Activated CD8-positive, alpha-beta memory T cell treated with anti-CD3 and anti-CD28 coated beads for 36 hours (primary cell): ENCODE measurements at regions not wholly inside any gene's neighbourhood (a gene's known extent, or its start where the extent isn't known, plus 50 kb on each side); places are given as distances from the start of the nearest gene placed in this dataset.

ENCODE experiments used
- CTCF ChIA-PET: fragments of 350-600 bp; sonication (Branson Sonifier 250); formaldehyde crosslinking; loops from one replicate; lab custom pipeline; 2021; ENCODE audit warnings: antibody characterized with exemption; lab: Charles Lee
- POLR2A ChIA-PET: fragments of 350-600 bp; sonication (Branson Sonifier 250); formaldehyde crosslinking; loops from one replicate; lab custom pipeline; 2021; ENCODE audit warnings: antibody characterized with exemption; lab: Charles Lee

DNA sequence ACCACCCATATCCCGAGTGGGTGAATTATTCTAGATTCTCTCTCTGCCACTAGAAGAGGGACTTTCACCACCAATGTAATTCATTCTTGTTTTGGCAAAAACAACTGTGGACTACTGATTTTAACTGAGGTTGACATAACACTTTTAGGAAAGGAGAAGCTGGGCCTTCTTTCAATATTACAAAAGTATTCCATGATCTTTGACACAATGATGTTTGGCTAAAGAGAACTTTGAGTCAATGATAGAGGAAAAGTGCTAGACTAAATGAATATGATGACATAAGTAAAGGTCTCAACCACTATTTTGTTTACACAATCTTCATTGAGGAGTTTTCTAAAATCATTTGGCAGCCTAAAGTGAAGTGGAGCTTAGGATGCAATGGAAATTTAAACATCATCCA, 336.9 kb upstream of the PDE4D start:
- POLR2A ChIA-PET, result no interaction called here
- CTCF ChIA-PET, result no interaction called here

GRCh38 chr5:60229691-60230185, 336.2 kb upstream of the PDE4D start:
- ChIA-PET POLR2A (no interaction called here), CTCF (no interaction called here)

GRCh38 chr5:60228676-60229075, 335.1 kb upstream of the PDE4D start:
- ChIA-PET POLR2A (no interaction called here), CTCF (interaction anchor here (0.6 kb wide), 1 partner anchor 29 kb away, joined by 3 read pairs; no protein-coding TSS in a partner anchor)

DNA sequence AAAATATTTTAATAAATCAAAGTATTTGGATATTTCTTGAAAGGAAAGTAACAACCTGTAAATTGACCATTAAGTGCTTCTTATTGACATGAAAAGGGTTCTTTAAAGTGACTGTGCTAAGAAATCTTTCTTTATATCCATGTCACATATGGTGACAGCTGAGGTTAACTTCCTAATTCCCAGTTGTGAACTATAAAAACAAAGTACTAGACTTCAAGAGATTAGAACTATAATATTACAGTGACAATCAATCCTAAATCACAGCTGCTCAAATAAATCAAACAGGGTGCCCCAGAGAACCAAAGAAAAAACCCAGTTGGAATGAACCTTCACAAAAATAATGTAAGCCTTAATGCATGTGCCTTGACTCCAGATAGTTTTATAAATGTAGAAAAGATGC, 332.6 kb upstream of the PDE4D start:
- ChIA-PET CTCF (no interaction called here), POLR2A (no interaction called here)

- ChIA-PET CTCF (no interaction called here), POLR2A (no interaction called here)
These were observed 329.8 kb upstream of the PDE4D start for GRCh38 chr5:60223342-60223741.

DNA sequence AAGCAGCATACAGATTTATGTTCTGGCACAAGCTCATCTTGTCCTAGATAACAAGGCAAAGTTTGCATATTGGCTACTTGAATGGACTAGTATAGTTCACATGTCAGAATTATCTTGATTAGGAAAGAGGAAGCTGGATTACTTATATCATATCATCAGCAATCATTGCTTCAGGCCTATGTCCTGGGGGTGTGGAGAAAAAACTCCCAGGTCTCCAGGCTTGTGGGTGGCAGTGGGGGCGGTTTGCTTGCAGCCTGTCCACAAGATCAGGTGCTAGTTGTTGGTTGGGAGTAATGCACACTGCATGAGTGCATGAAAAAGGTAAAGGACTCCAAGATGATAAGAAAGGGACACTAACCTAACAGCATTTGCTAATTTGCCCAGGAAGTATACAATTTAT, 326.4 kb upstream of the PDE4D start:
- POLR2A ChIA-PET, result no interaction called here
- CTCF ChIA-PET, result no interaction called here

GRCh38 chr5:60210810-60211209, 317.3 kb upstream of the PDE4D start:
- ChIA-PET CTCF (no interaction called here), POLR2A (no interaction called here)

DNA sequence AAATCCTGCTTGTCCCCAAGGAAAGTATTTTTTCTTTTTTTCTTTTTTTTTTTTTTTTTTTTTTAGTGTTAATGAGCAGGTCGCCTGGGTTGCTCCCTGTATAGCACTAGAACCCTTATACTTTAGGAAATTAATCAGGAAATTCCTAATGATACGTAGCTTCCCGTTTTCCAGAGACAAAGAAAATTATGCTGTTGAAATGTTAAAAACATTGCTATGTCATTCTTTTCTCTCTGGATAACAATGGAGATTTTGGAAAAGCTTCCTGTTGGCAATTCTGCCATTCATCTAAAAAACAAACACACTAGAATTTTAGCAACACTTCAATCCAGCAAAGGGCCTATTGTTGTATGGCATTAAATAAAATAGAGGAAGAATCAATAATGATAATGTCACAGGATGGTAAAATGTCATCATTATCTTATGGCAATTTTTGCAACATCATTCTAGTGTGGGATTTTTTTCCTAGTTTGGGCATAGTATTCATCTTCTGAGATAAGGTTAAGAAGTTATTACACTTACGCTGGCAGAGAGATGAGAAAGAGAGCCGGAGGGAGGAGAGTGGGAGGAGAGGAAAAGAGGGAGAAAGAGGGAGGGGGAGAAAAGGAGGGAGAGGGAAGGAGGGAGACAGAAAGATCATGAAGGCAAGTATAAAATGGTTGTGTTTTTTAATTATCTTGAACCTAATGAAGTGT, 315.8 kb upstream of the PDE4D start:
- ChIA-PET POLR2A (no interaction called here), CTCF (no interaction called here)

GRCh38 chr5:60208716-60209115, 315.2 kb upstream of the PDE4D start:
- CTCF ChIA-PET, result no interaction called here
- POLR2A ChIA-PET, result no interaction called here

- CTCF ChIA-PET, result no interaction called here
These were observed 313.5 kb upstream of the PDE4D start for GRCh38 chr5:60207040-60207439.

DNA sequence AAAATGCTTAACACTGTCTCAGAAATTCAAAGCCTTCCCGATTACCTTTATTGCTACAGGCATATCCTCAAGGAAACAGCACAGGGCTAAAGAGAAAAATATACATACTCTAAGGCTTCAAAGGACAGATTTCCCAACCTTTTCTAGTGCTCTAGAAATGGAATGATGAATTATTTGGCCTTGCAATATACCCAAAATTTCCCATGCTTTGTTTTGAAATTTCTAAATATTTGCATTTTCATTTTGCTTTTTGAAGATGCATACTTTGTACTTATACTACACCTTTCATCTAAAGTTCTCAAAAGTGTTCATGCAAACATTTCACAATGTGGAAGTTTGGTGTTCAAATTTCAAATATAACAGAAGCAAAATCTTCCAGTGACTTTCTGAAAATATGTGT, 312.7 kb upstream of the PDE4D start:
- ChIA-PET POLR2A (no interaction called here), CTCF (no interaction called here)

More at GRCh38 chr5:60207040-60207439, 313.5 kb upstream of the PDE4D start:
- POLR2A ChIA-PET, result no interaction called here

DNA sequence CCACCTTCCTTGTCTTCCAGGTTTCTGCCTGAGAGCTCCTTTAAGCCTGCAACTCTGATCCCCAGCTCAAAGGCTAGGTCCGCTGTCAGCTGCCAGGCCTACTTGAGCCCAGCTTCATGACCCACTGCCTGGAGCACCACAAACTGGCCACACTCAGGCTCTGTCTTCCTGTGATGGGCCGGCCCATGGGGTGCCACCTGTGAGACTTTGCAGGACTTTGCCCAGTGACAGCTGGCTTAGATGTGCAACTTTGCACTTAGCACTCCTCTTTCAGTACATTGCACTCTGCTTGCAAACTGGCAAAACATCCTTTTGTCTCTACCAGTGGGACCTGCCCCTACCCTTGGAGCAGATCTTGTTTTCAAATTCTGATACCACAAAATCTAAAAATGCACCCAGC, 311.5 kb upstream of the PDE4D start:
- CTCF ChIA-PET, result no interaction called here
- POLR2A ChIA-PET, result no interaction called here

DNA sequence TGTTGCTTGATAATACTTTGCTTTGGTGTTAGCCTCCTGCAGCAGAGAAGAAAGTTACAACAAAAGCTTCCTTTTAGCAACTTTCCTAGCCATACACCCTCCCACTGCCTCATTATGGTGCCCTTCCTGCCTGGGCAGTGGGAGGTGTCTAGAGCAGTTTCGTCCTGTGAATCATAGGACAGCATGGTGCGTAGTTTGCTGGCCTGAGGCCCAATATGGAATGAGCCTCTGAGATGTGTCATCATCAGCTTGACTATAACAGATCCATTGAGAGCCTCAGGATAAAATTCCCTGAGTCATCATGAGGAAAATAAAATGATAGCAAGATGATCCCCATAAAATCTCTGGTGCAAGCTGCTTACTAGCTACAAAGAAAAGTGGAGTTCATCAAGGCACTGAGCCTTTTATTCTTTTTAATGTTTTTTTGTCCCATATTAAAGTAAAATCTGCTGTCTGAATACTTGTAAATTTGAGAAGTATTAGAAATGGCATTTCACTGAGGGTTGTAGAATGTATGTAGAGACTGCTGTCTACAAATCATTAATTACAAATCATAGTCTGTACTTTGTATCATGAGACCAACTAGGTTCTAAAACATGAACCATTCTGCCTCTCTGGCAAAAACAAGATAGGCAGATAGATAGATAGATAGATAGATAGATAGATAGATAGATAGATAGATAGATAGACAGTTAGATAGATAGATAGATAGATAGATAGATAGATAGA, 303.0 kb upstream of the PDE4D start:
- CTCF ChIA-PET, result no interaction called here
- POLR2A ChIA-PET, result no interaction called here

GRCh38 chr5:60195551-60195950, 302.0 kb upstream of the PDE4D start:
- CTCF ChIA-PET, result no interaction called here
- POLR2A ChIA-PET, result no interaction called here

DNA sequence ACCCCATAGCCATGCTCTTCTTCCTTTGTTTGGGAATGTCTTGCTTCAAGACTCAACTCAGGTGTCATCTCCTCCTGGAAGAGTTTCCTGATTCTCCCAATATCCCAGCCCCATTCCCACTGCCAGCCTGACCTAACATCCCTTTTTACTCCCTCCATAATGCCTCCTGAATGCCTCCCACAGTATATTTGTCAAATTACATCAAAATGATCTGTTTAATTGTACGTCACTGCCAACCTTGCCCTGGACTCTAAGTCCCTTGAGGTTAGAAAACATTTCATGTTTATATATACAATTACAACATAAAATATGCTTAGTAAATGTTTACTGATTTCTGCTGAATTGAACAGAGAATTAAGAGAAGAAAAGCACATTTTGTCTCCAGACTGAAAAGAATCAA, 301.6 kb upstream of the PDE4D start:
- ChIA-PET CTCF (no interaction called here), POLR2A (no interaction called here)

DNA sequence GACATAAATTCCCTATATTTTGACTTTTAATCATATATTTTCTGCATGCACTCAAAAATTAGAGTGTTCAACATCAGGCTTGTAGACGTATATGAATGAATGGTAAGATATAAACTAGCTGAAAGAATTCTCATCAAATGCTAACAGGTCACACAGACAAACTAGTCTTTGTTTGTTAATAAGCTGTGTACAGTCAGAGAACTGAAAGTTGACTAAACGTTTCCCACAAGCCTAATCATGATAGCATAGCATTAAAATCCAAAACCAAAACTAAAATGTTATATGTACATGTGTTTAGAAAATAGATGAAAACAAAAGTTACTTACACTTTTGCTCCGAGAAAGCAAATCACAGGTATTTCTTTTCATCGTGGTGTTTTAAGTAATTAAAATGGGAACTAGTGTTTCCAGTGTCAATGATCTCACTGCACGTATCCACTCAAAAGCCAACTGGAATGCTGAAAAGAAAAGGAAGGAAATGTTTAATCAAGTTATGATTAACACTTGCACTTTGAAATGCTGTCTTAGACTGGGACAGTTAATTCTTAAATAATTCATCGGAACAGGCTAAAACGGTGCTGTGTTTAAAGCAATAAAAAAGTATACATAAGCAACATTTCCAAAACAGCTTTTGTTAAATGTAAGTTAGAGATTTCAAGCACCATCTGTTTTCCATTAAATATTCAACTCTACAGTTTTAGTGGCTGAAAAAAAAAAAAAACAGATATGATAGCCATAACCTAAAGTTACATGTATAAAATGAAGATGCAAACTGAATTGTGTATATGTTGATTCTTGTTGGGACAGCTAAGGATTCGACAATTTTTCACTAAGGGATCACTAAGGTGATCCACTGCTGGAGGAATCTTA, 291.9 kb upstream of the PDE4D start:
- ChIA-PET POLR2A (no interaction called here), CTCF (no interaction called here)

DNA sequence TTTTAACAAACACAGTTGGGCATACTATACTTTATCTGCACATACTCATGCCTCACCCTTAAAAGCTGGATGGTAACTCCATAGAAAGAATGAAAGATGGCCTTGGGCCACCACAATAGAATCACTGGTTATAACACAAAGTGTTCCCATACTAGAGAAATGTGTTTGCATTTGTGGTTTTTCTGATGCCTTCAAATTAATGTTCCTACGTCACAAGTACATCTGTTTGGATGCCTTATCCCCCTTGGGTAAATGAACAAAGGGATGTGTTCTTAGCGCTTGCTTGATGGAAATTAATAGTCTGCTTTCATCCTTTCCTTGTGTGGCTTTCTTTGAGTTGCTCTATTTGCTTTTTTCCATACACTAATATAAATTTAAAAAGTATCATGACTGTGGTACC, 291.1 kb upstream of the PDE4D start:
- POLR2A ChIA-PET, result no interaction called here
- CTCF ChIA-PET, result no interaction called here

- CTCF ChIA-PET, result no interaction called here
- POLR2A ChIA-PET, result no interaction called here
These were observed 290.4 kb upstream of the PDE4D start for GRCh38 chr5:60183881-60184280.

DNA sequence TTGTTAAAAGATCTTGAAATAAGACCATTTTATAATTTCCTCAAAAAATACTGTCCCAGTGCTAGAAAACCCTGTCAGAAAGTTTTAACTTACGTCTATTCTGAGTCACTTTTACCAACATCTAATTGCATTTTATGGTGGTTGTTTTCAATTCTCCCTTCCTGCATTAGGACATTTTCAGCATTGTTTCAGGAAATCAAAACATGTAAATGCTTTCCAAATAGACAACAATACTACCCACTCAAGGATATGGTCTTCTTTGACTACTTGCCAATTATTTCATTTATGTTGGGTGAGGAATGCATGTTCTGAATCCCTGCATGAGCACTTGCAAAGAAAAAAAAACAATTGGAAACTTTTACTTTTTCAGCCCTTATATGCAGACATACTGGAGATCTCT, 284.6 kb upstream of the PDE4D start:
- POLR2A ChIA-PET, result no interaction called here
- CTCF ChIA-PET, result no interaction called here

GRCh38 chr5:60177596-60177995, 284.1 kb upstream of the PDE4D start:
- ChIA-PET CTCF (no interaction called here), POLR2A (no interaction called here)
